ENCODE measurements at regions not wholly inside any gene's neighbourhood (a gene's known extent, or its start where the extent isn't known, plus 50 kb on each side); places are given as distances from the start of the nearest gene placed in this dataset.
"Not testable (repeated sequence)": the region's sequence is repeated elsewhere in the genome, so short reads cannot be mapped to it uniquely, and the experiment has no call there.

DNA sequence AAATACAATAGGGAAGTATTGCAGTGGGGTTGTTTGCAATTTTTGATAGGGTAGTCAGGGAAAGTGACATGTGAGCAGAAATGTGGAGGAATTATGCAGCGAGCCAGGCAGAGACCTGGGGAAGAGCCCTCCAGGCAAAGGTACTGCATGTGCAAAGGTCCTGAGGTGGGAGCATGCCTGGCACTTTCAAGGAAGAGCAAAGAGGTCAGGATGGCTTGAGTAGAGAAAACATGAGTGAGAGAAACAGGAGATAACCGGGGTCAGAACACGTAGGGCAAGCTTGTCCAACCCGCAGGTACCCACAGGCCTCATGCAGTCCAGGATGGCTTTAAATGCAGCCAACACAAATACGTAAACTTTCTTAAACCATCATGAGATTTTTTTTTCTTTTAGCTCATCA, 71.0 kb downstream of the COQ2 start:
- DNase-seq (ENCODE audit: low read depth) = no peak

DNA sequence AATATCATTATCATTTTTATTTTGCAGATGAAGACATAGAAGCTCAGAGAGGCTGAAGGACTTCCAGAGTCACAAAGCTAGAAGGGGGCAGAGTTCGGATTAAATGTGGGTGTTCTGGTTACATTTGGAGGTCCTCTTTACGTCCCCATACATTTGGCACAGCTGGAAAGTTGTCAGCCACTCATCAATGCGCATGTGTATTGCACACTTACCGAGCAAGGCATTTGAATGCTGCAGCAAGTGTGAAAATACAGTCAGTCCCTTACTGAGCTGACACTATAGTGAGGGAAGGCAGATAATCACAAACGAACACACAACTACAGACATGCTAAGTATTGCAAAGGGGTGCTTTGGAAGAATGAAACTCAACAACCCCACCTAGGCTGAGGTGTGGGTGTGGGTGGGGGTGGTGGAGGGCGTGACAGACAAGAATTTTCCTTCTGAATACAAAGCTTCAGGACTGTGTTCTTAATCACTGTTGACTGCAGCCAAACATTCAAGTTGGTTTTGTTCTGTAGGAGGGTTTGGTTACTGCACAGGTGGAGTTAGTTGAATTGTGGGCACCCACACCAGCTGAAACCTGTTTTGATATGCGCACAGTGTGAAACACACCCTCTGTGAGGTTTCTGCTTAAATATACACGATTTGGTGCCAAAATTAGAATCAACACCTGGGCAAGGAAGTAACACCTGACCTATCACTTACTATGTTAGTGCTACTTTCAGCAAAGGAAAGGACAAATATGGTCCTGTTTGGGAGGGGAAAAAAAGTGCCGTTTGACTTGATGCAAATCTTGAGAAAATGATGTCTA, 72.4 kb downstream of the COQ2 start:
- DNase-seq (ENCODE audit: low read depth) = no peak

DNA sequence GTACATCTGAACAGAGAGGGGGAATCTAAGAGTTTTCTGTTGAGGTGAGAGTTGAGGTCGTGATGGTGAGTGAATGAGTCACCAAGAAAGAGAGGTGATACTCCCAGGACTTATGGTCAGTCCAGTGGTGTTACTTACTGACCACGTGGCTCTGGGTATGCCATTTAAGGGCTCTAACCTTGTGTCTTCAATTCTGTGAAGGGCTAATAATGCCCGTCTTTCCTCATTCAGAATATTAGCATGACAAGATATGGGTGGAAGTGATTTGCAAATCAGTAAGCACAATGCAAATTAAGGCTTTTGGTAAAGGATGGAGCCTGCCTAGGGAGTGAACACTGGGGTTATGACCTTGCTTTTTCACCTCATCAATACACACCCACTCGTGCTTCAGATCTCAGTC, 75.2 kb downstream of the COQ2 start:
- DNase-seq (ENCODE audit: low read depth) = no peak

DNA sequence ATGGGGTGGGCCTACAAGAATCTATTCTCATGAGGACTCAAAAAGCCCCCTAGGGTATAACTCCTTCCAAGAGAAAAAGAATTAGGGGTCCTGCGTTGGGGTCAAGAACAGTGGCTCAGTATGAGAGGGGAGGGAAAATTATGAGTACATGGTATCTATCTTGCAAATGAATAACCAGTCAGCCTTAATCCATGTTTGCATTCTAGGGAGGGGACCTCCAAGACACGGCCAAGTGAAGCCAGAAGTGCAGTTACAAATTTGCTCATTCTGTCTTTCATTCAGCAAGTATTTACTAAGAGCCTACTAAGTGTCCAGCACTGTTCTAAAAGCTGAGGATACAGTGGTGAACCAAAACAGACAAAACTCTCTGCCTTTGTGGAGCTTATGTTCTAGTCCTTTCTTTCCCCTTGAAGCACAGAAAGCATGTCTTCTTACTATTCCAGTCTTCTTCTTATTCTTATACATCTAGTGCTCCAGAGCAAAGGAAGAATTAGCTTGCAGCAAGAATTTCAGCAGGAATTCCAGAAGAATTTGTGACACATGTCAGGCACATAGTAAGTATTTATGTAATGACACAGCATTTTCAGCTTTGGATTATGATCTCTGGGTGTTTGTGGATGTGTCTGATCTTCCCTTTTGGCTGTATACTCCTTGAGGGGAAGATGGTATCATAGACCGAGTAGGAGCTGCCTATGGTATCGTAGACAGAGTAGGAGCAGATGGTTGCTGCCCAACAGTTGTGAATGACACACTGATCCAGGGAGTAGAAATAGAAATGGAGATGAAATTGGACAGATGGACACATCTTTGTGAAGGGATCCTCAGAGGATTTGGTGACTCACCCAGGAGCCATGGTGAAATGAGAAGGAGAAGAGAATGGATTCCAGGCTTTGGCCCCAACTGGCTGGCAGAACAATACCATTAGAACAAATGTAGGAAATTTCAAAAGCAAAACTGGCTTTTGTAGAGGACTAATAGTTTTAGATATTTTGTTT, 75.9 kb downstream of the COQ2 start:
- DNase-seq (ENCODE audit: low read depth) = peak; percentile 59

DNA sequence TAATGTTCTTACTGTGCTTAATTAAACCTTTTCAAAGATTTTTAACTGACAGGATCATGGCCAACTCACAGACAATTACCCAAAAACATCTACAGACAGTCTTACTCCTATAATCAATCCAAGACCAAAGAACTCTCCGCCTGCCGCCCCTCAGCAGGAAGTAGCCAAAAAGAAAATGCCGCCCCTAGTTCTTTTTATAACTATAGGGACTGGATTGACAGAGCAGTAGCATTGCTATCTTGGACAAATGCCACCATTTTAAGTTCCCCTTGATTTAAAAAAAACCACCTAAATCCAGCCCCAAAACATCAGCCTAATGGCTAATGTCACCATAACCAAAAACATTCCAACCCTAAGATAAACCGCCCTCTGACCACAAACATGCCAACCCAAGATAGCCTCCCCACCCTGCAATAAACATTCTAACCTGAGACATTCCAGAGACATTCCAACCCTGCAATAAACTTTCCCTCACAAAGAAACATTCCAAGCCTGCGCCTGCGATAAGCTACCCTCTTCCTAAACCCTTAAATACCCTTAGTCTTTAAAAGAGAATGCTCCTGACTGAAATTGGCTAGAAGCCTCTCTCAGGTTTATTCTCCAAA, 77.0 kb downstream of the COQ2 start:
- peak; percentile 87 for DNase-seq (ENCODE audit: low read depth)

DNA sequence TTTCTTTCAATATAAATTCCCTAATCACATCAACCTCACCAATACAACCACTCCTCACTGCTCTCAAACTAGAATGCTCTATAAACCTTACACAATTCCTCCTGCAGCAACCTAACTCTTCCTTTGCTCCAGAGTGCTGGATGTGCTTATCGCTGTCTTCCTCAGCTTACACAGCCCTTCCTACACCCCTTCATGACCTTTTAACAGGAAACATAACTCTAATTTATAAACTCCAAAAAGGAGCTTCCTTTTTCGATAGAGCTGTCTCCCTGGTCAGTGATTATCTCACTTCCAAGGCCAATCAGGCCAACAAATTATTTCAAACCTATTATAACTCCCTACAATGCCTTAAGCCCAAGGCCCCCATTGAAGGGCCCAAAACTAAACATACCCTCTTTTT, 78.8 kb downstream of the COQ2 start:
- no peak for DNase-seq (ENCODE audit: low read depth)

DNA sequence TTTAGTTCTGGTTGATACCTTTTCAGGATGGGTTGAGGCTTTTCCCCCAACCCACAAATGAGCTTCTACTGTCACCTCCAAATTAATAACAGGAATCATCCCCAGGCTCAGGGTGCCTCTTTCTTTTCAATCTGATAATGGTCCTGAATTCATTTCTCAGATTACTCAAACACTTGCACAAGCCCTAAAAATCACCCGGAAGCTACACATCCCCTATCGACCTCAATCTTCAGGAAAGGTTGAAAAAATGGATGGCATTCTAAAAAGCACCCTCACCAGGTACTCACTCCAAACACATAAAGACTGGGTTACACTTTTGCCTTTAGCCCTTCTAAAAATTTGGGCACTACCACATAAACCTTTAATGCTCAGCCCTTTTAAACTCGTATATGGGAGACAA, 79.9 kb downstream of the COQ2 start:
- no peak for DNase-seq (ENCODE audit: low read depth)

DNA sequence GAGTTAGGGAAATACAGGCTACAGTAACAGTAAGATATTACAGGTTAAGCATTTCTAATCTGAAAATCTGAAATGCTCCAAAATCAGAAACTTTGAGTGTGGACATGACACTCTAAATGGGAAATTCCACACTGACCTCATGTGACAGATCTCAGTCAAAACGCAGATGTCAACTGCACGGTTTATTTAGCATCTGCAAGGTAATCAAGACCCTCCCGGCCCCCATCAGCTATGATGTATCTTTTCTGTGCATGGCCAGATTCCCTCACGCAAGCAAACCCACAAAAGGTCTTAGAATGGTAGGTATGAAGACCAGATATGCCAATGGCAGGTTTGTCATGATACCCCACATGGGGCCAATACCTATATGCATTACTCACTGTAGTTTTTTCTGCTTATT, 82.8 kb downstream of the COQ2 start:
- no peak for DNase-seq (ENCODE audit: low read depth)

DNA sequence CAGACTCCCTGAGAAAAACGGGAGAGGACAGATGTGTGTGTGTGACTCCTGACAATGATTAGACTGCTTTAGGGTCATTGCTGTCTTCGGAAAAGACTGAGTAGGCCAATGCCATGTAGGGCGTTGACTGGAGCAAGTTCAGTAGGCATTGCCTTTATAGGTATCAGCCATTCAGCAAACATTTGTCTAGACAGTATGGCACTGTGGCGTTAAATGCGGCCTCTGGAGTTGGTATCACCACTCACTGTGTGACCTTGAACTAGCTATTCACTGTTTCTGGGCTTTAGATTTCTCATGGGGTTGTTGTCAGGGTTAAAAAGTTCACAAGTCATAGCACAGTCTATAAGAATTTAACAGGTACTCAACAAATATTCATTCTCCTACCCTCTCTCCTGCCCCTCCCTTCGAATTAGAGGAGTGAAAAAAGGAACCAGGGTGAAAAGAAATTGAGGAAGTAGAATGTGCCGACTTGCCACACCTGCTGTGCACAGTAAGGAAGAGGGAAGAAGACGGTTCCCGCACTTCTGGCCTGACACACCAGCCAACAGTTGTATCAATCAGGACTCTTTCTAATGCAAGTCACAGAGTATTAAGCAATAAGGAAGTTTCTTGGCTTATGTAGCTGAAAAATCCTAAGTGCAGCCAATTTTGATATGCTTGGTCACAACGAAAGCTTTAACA, 83.2 kb upstream of the PLAC8 start:
- no peak for DNase-seq (ENCODE audit: low read depth)

DNA sequence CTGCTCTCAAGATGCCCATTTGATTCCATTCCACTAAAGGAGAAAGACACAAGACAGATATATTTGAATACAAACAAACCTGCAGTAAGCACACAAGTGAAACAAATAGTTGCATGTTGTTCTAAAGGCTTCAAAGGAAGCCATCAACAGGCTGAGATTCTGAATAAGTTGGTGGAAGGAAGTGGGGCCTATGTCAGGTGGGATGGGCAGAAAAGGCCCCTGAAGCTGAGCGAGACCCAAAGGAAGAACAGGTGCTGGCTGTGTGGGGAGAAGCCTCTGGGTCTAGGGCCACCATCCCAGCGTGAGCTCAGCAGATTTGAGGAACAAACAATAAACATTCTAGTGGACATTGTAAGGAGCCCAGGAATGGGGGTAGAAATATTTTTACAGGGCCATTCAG, 82.4 kb upstream of the PLAC8 start:
- DNase-seq (ENCODE audit: low read depth) = no peak

DNA sequence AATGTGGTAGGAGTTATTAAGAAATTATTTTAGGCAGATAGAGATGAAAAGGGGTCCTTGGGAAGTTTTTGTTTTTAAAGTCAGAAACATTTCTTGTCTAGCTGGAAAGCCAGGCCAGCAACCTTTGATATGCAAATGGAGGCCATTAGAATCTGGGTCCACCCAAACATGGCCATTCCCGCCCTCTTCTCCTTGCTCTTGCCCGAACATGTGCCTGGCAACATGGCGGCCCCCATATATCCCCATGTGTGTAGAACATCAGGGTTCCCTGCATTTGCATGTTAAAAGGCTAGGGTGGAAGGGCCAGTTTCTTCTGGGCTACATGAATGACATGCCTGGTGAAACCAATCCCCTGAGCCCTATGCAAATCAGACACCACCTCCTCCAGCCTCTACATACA, 80.7 kb upstream of the PLAC8 start:
- no peak for DNase-seq (ENCODE audit: low read depth)

DNA sequence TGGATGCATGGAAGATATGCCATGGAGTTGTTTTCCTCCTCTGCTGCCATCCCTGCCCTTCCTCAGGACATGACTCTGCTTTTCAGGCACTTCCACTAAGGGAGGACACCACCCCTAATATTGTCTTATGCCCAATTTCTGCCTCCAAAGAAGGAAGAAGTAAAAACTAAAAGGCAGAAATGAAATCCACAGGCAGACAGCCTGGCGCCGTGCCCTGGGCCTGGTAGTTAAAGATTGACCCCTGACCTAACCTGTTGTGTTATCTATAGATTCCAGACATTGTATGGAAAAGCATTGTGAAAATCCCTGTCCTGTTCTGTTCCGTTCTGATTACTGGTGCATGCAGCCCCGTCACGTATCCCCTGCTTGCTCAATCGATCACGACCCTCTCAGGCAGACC, 80.1 kb upstream of the PLAC8 start:
- DNase-seq (ENCODE audit: low read depth) = not testable (repeated sequence)

DNA sequence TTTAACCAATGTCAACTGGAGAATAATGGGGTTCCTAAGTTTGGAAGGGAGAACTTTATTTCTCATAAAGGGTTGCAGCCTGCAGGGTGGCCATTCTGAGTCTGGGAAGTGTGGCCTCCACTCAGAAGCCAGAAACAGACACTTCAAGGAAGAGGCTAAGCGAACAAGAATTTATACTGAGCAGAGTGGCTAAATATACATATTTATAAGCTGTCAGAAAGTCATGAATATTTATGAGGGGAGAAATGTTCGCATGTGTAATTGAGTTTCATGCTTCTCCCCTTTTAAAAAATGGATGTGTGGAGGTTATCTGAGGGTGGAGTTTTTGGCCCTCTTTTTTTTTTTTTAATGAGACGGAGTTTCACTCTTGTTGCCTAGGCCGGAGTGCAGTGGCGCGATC, 78.1 kb upstream of the PLAC8 start:
- DNase-seq (ENCODE audit: low read depth) = no peak

DNA sequence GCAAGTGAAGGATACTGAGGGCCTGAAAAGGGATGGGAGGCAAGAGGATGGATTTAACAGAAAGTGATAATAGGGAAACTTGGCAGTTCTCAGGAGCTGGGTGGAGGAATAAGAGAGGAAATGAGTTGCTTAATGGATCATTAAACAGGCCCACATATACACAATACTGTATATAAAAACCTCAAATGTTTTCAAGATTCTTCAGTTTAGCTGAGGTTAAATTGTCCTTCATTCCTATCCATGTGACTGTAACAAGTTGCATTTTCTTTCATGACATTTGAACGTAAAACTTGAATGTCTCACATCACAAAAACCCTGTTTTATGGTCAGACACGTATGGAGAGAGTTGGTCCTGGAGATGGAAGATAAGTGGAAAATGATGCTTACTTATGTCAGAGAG, 76.5 kb upstream of the PLAC8 start:
- no peak for DNase-seq (ENCODE audit: low read depth)

DNA sequence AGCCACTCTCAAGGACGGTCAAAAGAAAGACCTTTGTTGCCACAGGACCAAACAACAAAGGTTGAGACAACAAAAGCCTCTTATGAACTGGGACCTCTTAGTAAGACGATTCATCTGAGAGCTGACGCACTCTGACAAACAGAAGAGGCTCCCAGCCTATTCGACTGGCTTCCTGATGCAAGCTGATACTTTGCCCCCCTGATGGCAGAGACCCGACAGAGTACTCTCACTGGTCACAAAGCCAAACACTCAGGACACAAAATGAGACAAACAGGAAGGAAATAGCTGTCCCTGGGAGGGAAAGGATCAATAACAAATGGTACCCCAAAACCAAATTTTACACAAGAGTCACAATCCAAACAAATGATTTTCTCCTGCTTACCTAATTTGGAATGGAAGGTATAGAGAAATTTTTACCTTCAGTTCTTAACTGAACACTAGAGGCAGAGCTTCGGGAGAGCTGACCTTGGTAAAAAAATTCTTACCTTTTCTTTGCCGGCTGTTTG, 75.2 kb upstream of the PLAC8 start:
- DNase-seq (ENCODE audit: low read depth) = no peak

DNA sequence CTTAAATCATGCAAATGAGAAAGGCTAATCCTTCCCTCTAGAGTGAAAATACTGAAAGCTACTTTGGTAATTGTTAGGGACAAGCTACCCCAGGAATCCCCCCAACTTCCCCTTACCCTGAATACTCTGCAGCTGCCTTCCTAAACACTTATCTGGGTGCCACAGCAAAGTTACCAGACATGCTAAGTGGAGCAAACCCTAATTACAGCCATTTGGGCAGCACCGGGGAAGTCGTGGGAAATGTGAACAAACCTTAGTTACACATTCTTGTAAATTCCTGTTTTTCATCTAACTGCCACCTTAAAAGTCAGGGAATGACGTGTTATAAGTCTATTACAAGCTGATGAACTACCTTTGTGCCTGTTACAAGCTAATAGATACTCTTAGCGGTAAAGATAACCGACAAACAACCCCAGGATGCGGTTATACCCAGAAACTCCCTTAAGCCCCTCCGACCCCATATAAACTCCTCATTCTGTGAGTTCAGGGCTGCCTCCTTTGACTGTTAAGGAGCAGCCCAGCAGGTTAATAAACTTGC, 66.0 kb upstream of the PLAC8 start:
- no peak for DNase-seq (ENCODE audit: low read depth)

DNA sequence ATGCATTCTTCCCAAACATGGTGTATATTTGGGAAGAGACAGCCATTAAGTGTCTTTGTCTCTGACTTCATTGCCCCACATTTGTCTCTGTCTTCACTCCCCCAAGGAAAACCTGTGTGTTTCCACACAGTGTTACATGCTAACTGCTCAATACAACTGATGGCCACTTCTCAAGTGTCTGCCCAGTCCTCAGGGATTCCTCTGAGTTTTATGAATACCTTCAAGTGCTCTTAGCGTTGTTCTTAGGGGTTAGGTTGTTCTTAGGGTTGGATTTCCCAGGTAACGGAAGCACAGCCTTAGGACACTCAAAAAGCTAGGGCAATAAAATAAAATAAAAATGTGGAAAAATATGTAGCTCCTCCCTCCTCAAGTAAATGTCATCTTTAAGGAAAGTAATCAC, 64.7 kb upstream of the PLAC8 start:
- DNase-seq (ENCODE audit: low read depth) = no peak

DNA sequence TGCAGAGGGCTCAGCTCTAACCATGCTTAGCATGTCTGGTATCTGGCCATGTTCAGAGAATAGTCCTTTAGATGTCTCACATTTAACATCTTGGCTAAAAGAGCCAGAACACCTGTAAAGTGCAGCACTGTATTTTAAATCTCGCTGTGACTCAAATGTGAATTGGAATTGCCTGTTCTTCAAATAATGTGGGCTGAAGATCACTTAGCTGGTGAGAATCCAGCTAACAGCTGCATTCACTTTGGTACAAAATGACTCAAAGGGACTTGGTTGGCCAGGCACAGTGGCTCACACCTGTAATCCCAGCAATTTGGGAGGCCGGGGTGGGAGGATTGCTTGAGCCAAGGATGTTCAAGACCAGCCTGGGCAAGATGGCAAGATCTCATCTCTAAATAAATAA, 63.5 kb upstream of the PLAC8 start:
- no peak for DNase-seq (ENCODE audit: low read depth)

DNA sequence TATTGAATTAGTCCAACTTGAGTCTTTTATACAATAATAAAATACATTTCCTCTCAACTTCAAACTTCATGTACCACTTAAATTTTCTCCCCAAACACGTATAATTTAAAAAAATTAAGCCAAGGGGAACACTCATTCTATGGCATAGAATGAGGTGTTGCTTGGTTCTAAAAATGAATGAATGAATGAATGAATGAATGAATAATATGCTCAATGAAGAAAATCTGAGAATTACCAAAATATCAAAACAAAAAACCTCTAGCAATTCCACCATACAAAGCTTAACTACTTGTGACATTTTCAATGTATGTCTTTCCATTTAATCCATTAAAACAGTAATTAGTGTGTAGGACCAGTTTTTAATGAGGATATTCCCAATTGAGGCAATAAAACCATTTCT, 62.7 kb upstream of the PLAC8 start:
- no peak for DNase-seq (ENCODE audit: low read depth)

DNA sequence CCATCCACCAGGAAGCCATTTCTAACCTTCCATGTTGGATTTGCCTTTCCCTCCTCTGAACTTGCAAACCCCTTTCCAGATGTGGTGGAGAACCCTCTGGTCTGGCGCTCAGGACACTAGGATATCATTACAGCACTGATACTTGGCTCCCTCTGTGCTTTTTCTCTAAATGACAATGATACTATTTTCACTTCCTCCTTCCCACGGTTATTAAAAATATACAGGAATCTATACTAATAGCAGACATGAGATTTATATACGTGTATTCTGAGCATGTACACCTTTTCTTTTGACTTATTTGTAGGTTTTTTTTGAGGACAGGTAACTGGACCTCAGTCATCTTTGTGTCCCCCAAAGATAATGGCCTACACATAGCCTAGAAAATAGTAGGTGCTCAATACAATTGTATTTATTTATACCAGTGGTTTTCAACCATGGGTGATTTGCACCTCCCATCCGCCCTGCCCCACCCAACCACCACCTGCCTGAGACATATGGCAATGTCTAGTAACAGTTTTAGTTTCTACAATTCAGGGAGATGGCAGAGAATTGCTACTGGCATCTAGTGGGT, 60.4 kb upstream of the PLAC8 start:
- DNase-seq (ENCODE audit: low read depth) = no peak

DNA sequence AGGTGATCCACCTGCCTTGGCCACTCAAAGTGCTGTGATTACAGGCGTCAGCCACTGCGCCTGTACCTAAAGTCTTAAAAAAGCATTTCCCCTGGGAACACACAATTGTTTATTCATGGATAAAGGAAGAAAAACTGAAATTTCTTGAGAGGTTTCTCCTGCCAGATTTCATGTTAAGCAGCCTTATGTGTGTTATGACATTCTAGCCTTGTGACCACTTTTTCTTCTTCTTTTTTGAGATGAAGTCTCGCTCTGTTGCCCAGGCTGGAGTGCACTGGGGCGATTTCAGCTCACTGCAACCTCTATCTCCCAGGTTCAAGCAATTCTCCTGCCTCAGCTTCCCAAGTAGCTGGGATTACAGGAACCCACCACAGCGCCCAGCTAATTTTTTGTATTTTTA, 57.8 kb upstream of the PLAC8 start:
- no peak for DNase-seq (ENCODE audit: low read depth)
